GDM1 (cell line): ENCODE measurements at regions not wholly inside any gene's neighbourhood (a gene's known extent, or its start where the extent isn't known, plus 50 kb on each side); places are given as distances from the start of the nearest gene placed in this dataset.
A peak's percentile ranks its signal among the peaks of the same experiment; 100 is the strongest.

Source experiments
- DNase-seq: peaks from one replicate; lab custom pipeline; 2025; lab: John Stamatoyannopoulos, UW

DNA sequence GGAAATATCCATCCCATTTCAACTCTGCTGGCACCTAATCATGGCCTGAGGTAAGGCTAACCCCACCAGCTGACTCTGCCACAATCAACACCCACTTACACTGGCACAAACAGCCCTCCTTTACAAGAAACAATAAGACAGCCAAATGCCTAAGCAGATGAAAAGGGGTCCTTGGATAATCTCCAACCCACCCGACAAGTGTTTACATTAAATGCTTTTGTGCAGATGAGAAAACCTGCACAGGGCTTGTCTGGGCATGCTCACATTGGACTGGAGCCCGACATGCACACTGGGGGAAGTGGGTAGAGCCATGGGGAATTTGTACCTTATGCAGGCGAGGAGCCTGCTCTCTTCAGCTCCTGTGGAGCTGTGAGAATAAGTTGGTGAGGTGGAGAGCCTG is 138.9 kb upstream of the ITM2A start:
- DNase-seq, result no peak

- no peak for DNase-seq
Measured at GRCh38 chrX:79482686-79483085, 115.6 kb upstream of the ITM2A start.

- no peak for DNase-seq
Measured at GRCh38 chrX:79477691-79478090, 110.6 kb upstream of the ITM2A start.

GRCh38 chrX:79466636-79467035 is 99.5 kb upstream of the ITM2A start:
- DNase-seq, result no peak

GRCh38 chrX:79462458-79462857 is 95.3 kb upstream of the ITM2A start:
- no peak for DNase-seq

DNA sequence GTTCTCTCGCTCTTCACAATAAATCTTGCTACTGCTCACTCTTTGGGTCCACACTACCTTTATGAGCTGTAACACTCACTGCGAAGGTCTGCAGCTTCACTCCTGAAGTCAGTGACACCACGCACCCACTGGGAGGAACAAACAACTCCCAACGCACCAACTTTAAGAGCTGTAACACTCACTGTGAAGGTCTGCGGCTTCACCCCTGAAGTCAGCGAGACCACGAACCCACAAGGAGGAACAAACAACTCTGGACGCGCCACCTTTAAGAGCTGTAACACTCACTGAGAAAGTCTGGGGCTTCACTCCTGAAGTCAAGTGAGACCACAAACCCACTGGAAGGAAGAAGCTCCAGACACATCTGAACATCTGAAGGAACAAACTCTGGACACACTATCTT is 89.5 kb upstream of the ITM2A start:
- peak; percentile 53 for DNase-seq

DNA sequence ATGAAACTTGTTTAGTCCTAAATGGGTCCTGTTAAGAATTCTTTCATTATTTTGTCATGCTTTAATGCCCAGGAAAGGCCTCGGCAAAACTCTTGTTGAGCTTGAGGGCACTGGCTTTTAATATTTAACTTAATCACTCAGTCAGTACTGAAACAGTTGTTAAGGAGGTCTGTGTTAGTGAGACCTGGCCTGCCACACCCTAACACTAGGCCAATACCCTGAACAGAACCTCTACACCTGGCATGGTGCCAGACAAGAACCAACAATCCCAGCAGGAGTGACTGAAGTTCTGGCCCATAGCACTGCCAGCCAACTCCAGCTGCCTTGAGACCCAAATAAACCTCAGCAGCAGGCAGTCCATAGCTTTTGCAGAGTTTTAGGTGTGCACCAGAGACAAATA is 85.7 kb upstream of the ITM2A start:
- no peak for DNase-seq

DNA sequence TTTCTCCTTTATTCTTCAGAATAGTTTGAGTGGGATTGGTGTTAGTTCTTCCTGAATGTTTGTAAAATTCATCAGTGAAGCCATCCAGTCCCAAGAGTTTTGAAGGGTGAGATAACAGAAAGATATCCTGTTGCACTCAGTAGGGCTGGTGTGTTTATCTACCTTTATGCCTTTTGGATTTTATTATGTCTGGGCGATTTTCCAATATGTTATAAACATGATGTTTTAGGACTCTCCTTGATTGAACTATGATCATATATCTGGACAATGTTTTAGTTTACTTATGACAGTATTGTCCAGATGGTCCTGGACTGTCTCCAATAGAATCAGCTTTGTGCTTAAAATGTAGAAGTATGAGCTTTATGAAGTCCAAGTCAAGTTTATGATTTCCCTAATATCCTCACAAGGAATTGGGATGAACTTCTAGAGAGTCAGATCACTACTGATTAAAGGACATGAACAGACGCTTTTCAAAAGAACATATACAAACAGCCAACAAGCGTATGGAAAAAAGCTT is 77.6 kb upstream of the ITM2A start:
- no peak for DNase-seq

DNA sequence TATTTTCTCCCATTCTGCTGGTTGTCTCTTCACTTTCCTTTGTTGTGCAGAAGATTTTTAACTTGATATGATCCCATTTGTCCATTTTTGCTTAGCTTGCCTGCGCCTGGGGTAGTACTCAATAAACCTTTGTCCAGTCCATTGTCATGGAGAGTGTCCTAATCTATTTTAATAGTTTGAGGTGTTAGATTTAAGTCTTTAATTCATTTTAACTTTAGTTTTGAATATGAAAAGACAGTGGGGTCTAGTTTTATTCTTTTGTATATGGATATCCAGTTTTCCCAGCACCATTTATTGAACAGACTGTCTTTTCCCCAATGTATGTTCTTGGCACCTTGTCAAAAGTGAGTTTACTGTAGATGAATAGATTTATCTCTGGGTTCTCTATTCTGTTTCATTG is 76.0 kb upstream of the ITM2A start:
- no peak for DNase-seq

DNA sequence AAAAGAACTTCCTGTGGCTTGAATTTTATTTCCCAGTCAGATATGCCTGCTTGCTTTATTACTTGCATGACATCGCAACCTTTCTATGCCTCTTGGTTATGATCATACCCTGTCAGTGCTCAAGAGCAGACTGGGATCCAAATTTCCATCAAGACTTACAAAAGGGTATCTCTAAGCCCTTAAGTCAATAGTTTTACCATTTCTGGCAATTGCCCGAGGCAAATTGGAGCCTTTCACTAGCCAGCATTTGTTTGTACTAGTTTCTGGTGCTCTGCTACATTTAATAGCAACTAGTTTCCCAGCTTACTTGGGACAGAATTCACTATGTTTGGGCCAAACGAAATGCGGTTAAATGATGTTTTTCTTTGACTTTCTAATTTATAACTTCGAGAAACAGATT is 73.2 kb upstream of the ITM2A start:
- no peak for DNase-seq
